K562 (cell line): ENCODE measurements at regions not wholly inside any gene's neighbourhood (a gene's known extent, or its start where the extent isn't known, plus 50 kb on each side); places are given as distances from the start of the nearest gene placed in this dataset.
"Not testable (repeated sequence)": the region's sequence is repeated elsewhere in the genome, so short reads cannot be mapped to it uniquely, and the experiment has no call there.

ENCODE experiments used
- ATAC-seq: fragments of 200-7000 bp; cut with Tn5 transposase; 3 replicates; pipeline ENCODE4 v1.9.1; 2020; ENCODE audit warnings: moderate library complexity
- BruUV-seq: library from RNA; stranded (reverse); fragments of 400-500 nt; replicated peaks from 2 replicates; lab custom pipeline; 2021; lab: Mats Ljungman, UMichigan
- CTCF ChIA-PET: fragments of 300-600 bp; formaldehyde crosslinking; extraction: SDS; loops from one replicate; lab custom pipeline; 2021; ENCODE audit warnings: low intra/inter-chr PET ratio; lab: Yijun Ruan, JAX
- POLR2A ChIA-PET: fragments of 300-600, 350-650 bp; sonication (Branson Sonifier 250); formaldehyde crosslinking; extraction: SDS; loops from one replicate; lab custom pipeline; 2021; ENCODE audit warnings: antibody characterized with exemption, inconsistent platforms; lab: Yijun Ruan, JAX
- DNase-seq, 4 experiments: peaks; one replicate each; pipeline versions ENCODE4 v3.0.0 to v3.0.0-alpha.2; 2011 to 2018; ENCODE audit warnings: low spot score in 3 of 4, mixed read lengths in 3 of 4; ENCODE audit errors: extremely low read depth in 1 of 4
- FAIRE-seq: peaks from 2 replicates; lab custom pipeline; 2011; peaks lifted over from hg19 to GRCh38; lab: Jason Lieb, UNC
- H2AFZ ChIP-seq: 2 replicates; pipeline ENCODE4 v1.6.0; 2011; ENCODE audit warnings: low read depth, low read length, control low read depth, inconsistent platforms
- H3K27ac ChIP-seq: fragments of 200-600 bp; 3 replicates; pipeline ENCODE4 v1.8.0; 2011; ENCODE audit warnings: low read depth, mild to moderate bottlenecking, control low read depth, inconsistent platforms, low read length, moderate library complexity, mixed read lengths; ENCODE audit errors: extremely low read depth
- H3K27me3 ChIP-seq, 2 experiments: fragments of 300-600 bp in 1 of 2; 2 replicates in 1 of 2; 3 replicates in 1 of 2; pipeline versions ENCODE4 v1.6.0 to v1.8.0; 2011; ENCODE audit warnings: inconsistent platforms in 2 of 2, low read length in 2 of 2, mild to moderate bottlenecking in 1 of 2, mixed read lengths in 1 of 2, moderate library complexity in 1 of 2; ENCODE audit not compliant: control insufficient read depth in 2 of 2, insufficient read depth in 2 of 2
- H3K36me3 ChIP-seq: fragments of 300-600 bp; 3 replicates; pipeline ENCODE4 v1.8.0; 2011; ENCODE audit warnings: mild to moderate bottlenecking, low read length, inconsistent platforms; ENCODE audit not compliant: control insufficient read depth, insufficient read depth
- H3K4me1 ChIP-seq, 2 experiments: fragments of 200-600 bp in 1 of 2; replicated peaks in 1 of 2; 2 replicates in 1 of 2; 3 replicates in 1 of 2; pipeline versions ENCODE4 v1.5.1 to v1.8.0; 2011; ENCODE audit warnings: inconsistent platforms in 2 of 2, low read length in 2 of 2, mild to moderate bottlenecking in 1 of 2, mixed read lengths in 1 of 2, moderate library complexity in 1 of 2; ENCODE audit not compliant: control insufficient read depth in 2 of 2, insufficient read depth in 2 of 2
- H3K4me2 ChIP-seq: 2 replicates; pipeline ENCODE4 v1.6.1; 2011; ENCODE audit warnings: low read length, control low read depth, inconsistent platforms, mixed read lengths; ENCODE audit not compliant: insufficient read depth
- H3K4me3 ChIP-seq: fragments of 200-600 bp; sonication (generic), shearing (Covaris generic); 2 replicates; pipeline ENCODE4 v1.5.1; 2016; ENCODE audit warnings: control low read depth, inconsistent platforms
- H3K79me2 ChIP-seq: fragments of 200-600 bp; 3 replicates; pipeline ENCODE4 v1.8.0; 2011; ENCODE audit warnings: low read length, inconsistent platforms; ENCODE audit not compliant: control insufficient read depth, insufficient read depth
- H3K9ac ChIP-seq, 2 experiments: 2 replicates each; pipeline versions ENCODE4 v1.6.0 to v1.6.1; 2011; ENCODE audit warnings: low read depth in 2 of 2, low read length in 2 of 2, control low read depth in 1 of 2, inconsistent platforms in 1 of 2, mild to moderate bottlenecking in 1 of 2, mixed read lengths in 1 of 2; ENCODE audit not compliant: insufficient read depth in 1 of 2
- H3K9me1 ChIP-seq: one replicate; pipeline ENCODE4 v1.6.0; 2011; ENCODE audit warnings: inconsistent platforms, mild to moderate bottlenecking, low read length, moderate library complexity; ENCODE audit not compliant: control insufficient read depth, insufficient read depth
- H3K9me3 ChIP-seq: replicated peaks from 2 replicates; pipeline ENCODE4 v1.5.1; 2011; ENCODE audit warnings: low read depth, low read length, inconsistent platforms; ENCODE audit not compliant: control insufficient read depth, insufficient read depth
- H4K20me1 ChIP-seq: replicated peaks from 2 replicates; pipeline ENCODE4 v1.6.1; 2011; ENCODE audit warnings: low read length, inconsistent platforms, mixed read lengths; ENCODE audit not compliant: control insufficient read depth, insufficient read depth
- CAMTA2 ChIP-seq: fragments of 250-450 bp; sonication (Bioruptor Pico); conservative IDR thresholded peaks from 2 replicates; pipeline ENCODE4 v1.5.1; 2022
- ELF1 ChIP-seq: fragments of 200-800 bp; sonication (Bioruptor generic); IDR thresholded peaks from 2 replicates; pipeline ENCODE4 v1.6.1; 2016; ENCODE audit warnings: missing genetic modification characterization, missing compliant biosample characterization
- NFE2L1 ChIP-seq: fragments of 450-650 bp; IDR thresholded peaks from 2 replicates; pipeline ENCODE4 v1.6.1; 2016; ENCODE audit warnings: missing genetic modification characterization, low read depth, mild to moderate bottlenecking, missing compliant biosample characterization, moderate library complexity, borderline replicate concordance
- NR3C1 ChIP-seq: sonication (generic); formaldehyde crosslinking; IDR thresholded peaks from 2 replicates; pipeline ENCODE4 v1.8.1; 2022; ENCODE audit warnings: missing genetic modification reagents
- SNIP1 ChIP-seq: fragments of 450-650 bp; IDR thresholded peaks from 2 replicates; pipeline ENCODE4 v1.7.1; 2017; ENCODE audit warnings: low read depth, mild to moderate bottlenecking
- ZBTB5 ChIP-seq: fragments of 450-650 bp; IDR thresholded peaks from 2 replicates; pipeline ENCODE4 v1.6.1; 2017; ENCODE audit warnings: antibody characterized with exemption
- ZNF324 ChIP-seq: fragments of 250-450 bp; sonication (Bioruptor Pico); IDR thresholded peaks from 2 replicates; pipeline ENCODE4 v1.4.0; 2020; ENCODE audit warnings: mild to moderate bottlenecking
- WGBS: fragments of 100-300 bp; shearing (Covaris generic); methylation state at CpG from one replicate; pipeline ENCODE4 v1.1.6; 2016; ENCODE audit warnings: low coverage, mixed read lengths; ENCODE audit not compliant: insufficient coverage; ENCODE audit errors: missing lambda C conversion rate; 5-methylcytosine and 5-hydroxymethylcytosine counted together
- in situ Hi-C: fragments of 300-500 bp; cut with MboI; formaldehyde crosslinking; loops from 4 replicates; pipeline ENCODE4 v1.15.0; 2018; ENCODE audit warnings: inconsistent platforms, mixed read lengths
- intact Hi-C: fragments of 100-400 bp; cut with micrococcal nuclease; formaldehyde crosslinking; loops from 2 replicates; pipeline ENCODE4 v1.14.2; 2022
- TF ChIP-seq, protein P1 (sequence below): sonication (generic); formaldehyde crosslinking; IDR thresholded peaks from 2 replicates; pipeline ENCODE4 v1.8.1; 2023; ENCODE audit warnings: missing genetic modification reagents, mild to moderate bottlenecking, borderline replicate concordance

DNA sequence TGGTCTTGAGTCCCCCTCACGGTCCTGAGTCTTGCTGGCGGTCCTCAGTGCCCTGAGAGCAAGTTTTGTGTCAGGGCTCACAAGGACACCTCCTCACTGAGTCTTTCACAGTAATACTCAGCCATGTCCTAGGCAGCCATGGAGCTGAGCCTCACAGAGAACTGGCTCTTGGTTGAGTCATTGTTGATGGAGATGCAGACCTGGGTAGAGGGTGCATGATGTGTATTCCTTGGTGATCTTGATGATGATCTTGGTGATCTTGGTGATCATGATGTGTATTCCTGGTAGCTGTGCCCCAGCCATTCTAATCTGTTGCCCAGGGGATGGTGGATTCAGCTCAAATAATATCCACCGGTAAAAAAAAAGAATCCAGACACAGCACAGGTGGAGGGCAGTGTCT is 495.4 kb downstream of the TMEM121 start:
- no peak overlapping the region for H2AFZ ChIP-seq
- DNase-seq (no peak), ATAC-seq (no peak), FAIRE-seq (no peak)
- no peaks in the 10 kb centered on the region for H4K20me1 ChIP-seq
- no peaks in the 10 kb centered on the region for H3K36me3 ChIP-seq
- BruUV-seq, result no TSS peak
- no peaks in the 10 kb centered on the region for H3K27me3 ChIP-seq
- no peak overlapping the region for H3K4me2 ChIP-seq
- in situ Hi-C loops (no loop called here), intact Hi-C loops (no loop called here)
- H3K9me1 ChIP-seq, result no peaks in the 10 kb centered on the region
- 6% methylated on average over 3 of the region's 3 CpGs for WGBS
- no peaks in the 10 kb centered on the region for H3K9me3 ChIP-seq
- H3K79me2 ChIP-seq, result no peaks in the 10 kb centered on the region
- H3K4me3 ChIP-seq, result no peak overlapping the region
- CTCF ChIA-PET, result no interaction called here
- no peak overlapping the region for H3K9ac ChIP-seq
- no peak overlapping the region for H3K27ac ChIP-seq
- POLR2A ChIA-PET, result no interaction called here
- no peaks in the 10 kb centered on the region for H3K4me1 ChIP-seq
- TF ChIP-seq, protein P1, sequence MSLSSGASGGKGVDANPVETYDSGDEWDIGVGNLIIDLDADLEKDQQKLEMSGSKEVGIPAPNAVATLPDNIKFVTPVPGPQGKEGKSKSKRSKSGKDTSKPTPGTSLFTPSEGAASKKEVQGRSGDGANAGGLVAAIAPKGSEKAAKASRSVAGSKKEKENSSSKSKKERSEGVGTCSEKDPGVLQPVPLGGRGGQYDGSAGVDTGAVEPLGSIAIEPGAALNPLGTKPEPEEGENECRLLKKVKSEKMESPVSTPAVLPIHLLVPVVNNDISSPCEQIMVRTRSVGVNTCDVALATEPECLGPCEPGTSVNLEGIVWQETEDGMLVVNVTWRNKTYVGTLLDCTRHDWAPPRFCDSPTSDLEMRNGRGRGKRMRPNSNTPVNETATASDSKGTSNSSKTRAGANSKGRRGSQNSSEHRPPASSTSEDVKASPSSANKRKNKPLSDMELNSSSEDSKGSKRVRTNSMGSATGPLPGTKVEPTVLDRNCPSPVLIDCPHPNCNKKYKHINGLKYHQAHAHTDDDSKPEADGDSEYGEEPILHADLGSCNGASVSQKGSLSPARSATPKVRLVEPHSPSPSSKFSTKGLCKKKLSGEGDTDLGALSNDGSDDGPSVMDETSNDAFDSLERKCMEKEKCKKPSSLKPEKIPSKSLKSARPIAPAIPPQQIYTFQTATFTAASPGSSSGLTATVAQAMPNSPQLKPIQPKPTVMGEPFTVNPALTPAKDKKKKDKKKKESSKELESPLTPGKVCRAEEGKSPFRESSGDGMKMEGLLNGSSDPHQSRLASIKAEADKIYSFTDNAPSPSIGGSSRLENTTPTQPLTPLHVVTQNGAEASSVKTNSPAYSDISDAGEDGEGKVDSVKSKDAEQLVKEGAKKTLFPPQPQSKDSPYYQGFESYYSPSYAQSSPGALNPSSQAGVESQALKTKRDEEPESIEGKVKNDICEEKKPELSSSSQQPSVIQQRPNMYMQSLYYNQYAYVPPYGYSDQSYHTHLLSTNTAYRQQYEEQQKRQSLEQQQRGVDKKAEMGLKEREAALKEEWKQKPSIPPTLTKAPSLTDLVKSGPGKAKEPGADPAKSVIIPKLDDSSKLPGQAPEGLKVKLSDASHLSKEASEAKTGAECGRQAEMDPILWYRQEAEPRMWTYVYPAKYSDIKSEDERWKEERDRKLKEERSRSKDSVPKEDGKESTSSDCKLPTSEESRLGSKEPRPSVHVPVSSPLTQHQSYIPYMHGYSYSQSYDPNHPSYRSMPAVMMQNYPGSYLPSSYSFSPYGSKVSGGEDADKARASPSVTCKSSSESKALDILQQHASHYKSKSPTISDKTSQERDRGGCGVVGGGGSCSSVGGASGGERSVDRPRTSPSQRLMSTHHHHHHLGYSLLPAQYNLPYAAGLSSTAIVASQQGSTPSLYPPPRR (CRISPR knock-in tag), result no peak
- TF ChIP-seq ZBTB5 (no peak), SNIP1 (no peak), NFE2L1 (tag) (no peak), NR3C1 (CRISPR knock-in tag) (no peak), ELF1 (tag) (no peak), CAMTA2 (CRISPR knock-in tag) (no peak), ZNF324 (no peak)

DNA sequence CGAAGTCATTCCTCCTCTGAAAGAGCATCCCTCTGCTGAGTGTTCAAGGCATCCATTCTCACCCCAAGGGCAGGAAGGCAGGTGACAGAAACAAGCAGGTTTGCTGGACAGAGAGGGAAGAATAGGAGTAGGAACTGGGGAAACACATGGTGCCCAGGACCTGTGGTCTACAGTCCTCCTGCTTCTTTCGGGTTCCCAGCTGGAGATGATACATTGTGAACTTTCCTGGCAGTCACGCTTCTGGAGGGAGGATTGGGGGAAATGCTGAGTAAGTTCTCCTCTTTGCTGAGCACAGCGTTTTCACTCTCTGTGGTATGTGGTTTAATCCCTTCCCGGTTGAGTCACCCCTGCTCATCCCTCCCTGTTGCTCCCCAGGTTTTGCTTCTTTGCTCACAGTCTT is 496.3 kb downstream of the TMEM121 start:
- intact Hi-C loops, POLR2A ChIA-PET, FAIRE-seq, BruUV-seq, H3K27ac ChIP-seq, ATAC-seq, H3K9me3 ChIP-seq, CTCF ChIA-PET, H3K9me1 ChIP-seq, H2AFZ ChIP-seq, in situ Hi-C loops, H3K9ac ChIP-seq, H3K79me2 ChIP-seq, H3K36me3 ChIP-seq, H3K27me3 ChIP-seq, DNase-seq, H4K20me1 ChIP-seq, H3K4me2 ChIP-seq, H3K4me1 ChIP-seq, H3K4me3 ChIP-seq: not testable (repeated sequence)
- WGBS, result 0% methylated on average over 5 of the region's 5 CpGs
